Liver (tissue), 3 donors: ENCODE measurements at regions not wholly inside any gene's neighbourhood (a gene's known extent, or its start where the extent isn't known, plus 50 kb on each side); places are given as distances from the start of the nearest gene placed in this dataset.

Experiments
- EGR1 ChIP-seq, 2 donors: IDR thresholded peaks; 2 replicates each; pipeline ENCODE4 v1.6.1; 2016 to 2018; ENCODE audit warnings: antibody characterized with exemption in 2 of 2, low read depth in 2 of 2
- FOXA1 ChIP-seq: IDR thresholded peaks from 2 replicates; pipeline ENCODE4 v1.6.1; 2016; ENCODE audit warnings: antibody characterized with exemption
- GABPA ChIP-seq, 2 donors: IDR thresholded peaks in 1 of 2; conservative IDR thresholded peaks in 1 of 2; 2 replicates each; pipeline ENCODE4 v1.6.1; 2016; ENCODE audit warnings: antibody characterized with exemption in 2 of 2, mild to moderate bottlenecking in 1 of 2, moderate library complexity in 1 of 2
- HNF4A ChIP-seq, 2 donors: conservative IDR thresholded peaks; 2 replicates each; pipeline ENCODE4 v1.6.1; 2016; ENCODE audit warnings: antibody characterized with exemption in 2 of 2, mild to moderate bottlenecking in 2 of 2
- JUND ChIP-seq, 2 donors: IDR thresholded peaks; 2 replicates each; pipeline ENCODE4 v1.6.1; 2016; ENCODE audit warnings: antibody characterized with exemption in 2 of 2
- RAD21 ChIP-seq, 2 donors: IDR thresholded peaks; 2 replicates each; pipeline ENCODE4 v1.6.1; 2016; ENCODE audit warnings: antibody characterized with exemption in 2 of 2, mild to moderate bottlenecking in 2 of 2
- RXRA ChIP-seq, 2 donors: IDR thresholded peaks; 2 replicates each; pipeline ENCODE4 v1.6.1; 2017 to 2018; ENCODE audit warnings: antibody characterized with exemption in 2 of 2, mild to moderate bottlenecking in 1 of 2
- SP1 ChIP-seq: IDR thresholded peaks from 2 replicates; pipeline ENCODE4 v1.6.1; 2018; ENCODE audit warnings: antibody characterized with exemption, mild to moderate bottlenecking
- TAF1 ChIP-seq: conservative IDR thresholded peaks from 2 replicates; pipeline ENCODE4 v1.6.1; 2016; ENCODE audit warnings: antibody characterized with exemption, mild to moderate bottlenecking
- YY1 ChIP-seq: IDR thresholded peaks from 2 replicates; pipeline ENCODE4 v1.6.1; 2016; ENCODE audit warnings: antibody characterized with exemption, mild to moderate bottlenecking
- TF ChIP-seq, protein P1 (sequence below): IDR thresholded peaks from 2 replicates; pipeline ENCODE4 v1.6.1; 2016; ENCODE audit warnings: antibody characterized with exemption, mild to moderate bottlenecking
- TF ChIP-seq, protein P2 (sequence below): fragments of 150-350 bp; IDR thresholded peaks from 2 replicates; pipeline ENCODE4 v1.5.1; 2017; ENCODE audit warnings: improper control_type of control experiment, low read depth, low read length; ENCODE audit not compliant: missing input control
- TF ChIP-seq, protein P3 (sequence below): IDR thresholded peaks from 2 replicates; pipeline ENCODE4 v1.6.1; 2016; ENCODE audit warnings: antibody characterized with exemption
- donor health status: healthy.
- donor health status: healthy.

DNA sequence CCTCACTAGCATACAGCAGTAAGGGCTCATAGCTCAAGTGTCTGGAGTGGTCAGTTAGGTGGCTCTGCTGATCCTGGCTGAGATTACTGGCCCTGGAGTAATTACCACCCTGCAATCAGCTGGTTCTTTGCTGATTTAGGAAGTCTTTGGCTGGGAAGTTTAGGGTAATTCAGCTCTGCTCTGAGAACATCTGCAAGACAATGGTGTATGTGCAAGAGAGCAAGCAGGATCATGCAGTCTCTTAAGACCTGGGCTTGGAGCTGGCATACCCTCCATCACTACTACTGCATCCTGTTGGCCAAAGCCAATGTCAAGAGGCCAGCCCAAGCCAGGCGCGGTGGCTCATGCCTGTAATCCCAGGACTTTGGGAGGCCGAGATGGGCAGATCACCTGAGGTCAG lies 159.0 kb downstream of the NDUFA12 start:
- TF ChIP-seq, protein P1, sequence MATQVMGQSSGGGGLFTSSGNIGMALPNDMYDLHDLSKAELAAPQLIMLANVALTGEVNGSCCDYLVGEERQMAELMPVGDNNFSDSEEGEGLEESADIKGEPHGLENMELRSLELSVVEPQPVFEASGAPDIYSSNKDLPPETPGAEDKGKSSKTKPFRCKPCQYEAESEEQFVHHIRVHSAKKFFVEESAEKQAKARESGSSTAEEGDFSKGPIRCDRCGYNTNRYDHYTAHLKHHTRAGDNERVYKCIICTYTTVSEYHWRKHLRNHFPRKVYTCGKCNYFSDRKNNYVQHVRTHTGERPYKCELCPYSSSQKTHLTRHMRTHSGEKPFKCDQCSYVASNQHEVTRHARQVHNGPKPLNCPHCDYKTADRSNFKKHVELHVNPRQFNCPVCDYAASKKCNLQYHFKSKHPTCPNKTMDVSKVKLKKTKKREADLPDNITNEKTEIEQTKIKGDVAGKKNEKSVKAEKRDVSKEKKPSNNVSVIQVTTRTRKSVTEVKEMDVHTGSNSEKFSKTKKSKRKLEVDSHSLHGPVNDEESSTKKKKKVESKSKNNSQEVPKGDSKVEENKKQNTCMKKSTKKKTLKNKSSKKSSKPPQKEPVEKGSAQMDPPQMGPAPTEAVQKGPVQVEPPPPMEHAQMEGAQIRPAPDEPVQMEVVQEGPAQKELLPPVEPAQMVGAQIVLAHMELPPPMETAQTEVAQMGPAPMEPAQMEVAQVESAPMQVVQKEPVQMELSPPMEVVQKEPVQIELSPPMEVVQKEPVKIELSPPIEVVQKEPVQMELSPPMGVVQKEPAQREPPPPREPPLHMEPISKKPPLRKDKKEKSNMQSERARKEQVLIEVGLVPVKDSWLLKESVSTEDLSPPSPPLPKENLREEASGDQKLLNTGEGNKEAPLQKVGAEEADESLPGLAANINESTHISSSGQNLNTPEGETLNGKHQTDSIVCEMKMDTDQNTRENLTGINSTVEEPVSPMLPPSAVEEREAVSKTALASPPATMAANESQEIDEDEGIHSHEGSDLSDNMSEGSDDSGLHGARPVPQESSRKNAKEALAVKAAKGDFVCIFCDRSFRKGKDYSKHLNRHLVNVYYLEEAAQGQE: no peak
- TF ChIP-seq, protein P2, sequence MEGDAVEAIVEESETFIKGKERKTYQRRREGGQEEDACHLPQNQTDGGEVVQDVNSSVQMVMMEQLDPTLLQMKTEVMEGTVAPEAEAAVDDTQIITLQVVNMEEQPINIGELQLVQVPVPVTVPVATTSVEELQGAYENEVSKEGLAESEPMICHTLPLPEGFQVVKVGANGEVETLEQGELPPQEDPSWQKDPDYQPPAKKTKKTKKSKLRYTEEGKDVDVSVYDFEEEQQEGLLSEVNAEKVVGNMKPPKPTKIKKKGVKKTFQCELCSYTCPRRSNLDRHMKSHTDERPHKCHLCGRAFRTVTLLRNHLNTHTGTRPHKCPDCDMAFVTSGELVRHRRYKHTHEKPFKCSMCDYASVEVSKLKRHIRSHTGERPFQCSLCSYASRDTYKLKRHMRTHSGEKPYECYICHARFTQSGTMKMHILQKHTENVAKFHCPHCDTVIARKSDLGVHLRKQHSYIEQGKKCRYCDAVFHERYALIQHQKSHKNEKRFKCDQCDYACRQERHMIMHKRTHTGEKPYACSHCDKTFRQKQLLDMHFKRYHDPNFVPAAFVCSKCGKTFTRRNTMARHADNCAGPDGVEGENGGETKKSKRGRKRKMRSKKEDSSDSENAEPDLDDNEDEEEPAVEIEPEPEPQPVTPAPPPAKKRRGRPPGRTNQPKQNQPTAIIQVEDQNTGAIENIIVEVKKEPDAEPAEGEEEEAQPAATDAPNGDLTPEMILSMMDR: no peak
- no peak for TF ChIP-seq SP1
- no peak for TF ChIP-seq RXRA (IDR thresholded peaks at IDR 0.05)
- TF ChIP-seq TAF1: no peak
- TF ChIP-seq YY1: no peak
- TF ChIP-seq, protein P3, sequence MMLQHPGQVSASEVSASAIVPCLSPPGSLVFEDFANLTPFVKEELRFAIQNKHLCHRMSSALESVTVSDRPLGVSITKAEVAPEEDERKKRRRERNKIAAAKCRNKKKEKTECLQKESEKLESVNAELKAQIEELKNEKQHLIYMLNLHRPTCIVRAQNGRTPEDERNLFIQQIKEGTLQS: no peak
- TF ChIP-seq FOXA1: no peak
- TF ChIP-seq JUND (IDR thresholded peaks at IDR 0.05): no peak
- no peak for TF ChIP-seq RAD21 (IDR thresholded peaks at IDR 0.05)
- TF ChIP-seq GABPA (IDR thresholded peaks at IDR 0.05 in 1 of 2, conservative IDR thresholded peaks at IDR 0.05 in 1 of 2): no peak
- no peak for TF ChIP-seq HNF4A (conservative IDR thresholded peaks at IDR 0.05)
- no peak for TF ChIP-seq EGR1 (IDR thresholded peaks at IDR 0.05; ENCODE audit: low read depth in 2 of 2)
